NOMO-1 treated with DMSO at 0.1 percent for 48 hours (cell line): ENCODE measurements at regions not wholly inside any gene's neighbourhood (a gene's known extent, or its start where the extent isn't known, plus 50 kb on each side); places are given as distances from the start of the nearest gene placed in this dataset.

ENCODE experiments used
- DNase-seq: peaks from one replicate; lab custom pipeline; 2025; ENCODE audit not compliant: unreplicated experiment; lab: John Stamatoyannopoulos, UW

- no peak for DNase-seq
Measured at GRCh38 chr1:212189352-212189738, 95.9 kb upstream of the PPP2R5A start.

- DNase-seq: no peak
Measured at GRCh38 chr1:212190169-212190568, 95.0 kb upstream of the PPP2R5A start.

- no peak for DNase-seq
Measured at GRCh38 chr1:212192261-212192998, 92.8 kb upstream of the PPP2R5A start.

GRCh38 chr1:212196355-212196754, 88.9 kb upstream of the PPP2R5A start:
- no peak for DNase-seq

GRCh38 chr1:212201461-212201860, 83.7 kb upstream of the PPP2R5A start:
- DNase-seq: no peak

- DNase-seq: no peak
Measured at GRCh38 chr1:212203630-212204029, 81.6 kb upstream of the PPP2R5A start.

GRCh38 chr1:212205006-212205405, 80.2 kb upstream of the PPP2R5A start:
- no peak for DNase-seq

- DNase-seq: no peak
Measured at GRCh38 chr1:212205843-212206242, 79.4 kb upstream of the PPP2R5A start.

- no peak for DNase-seq
Measured at GRCh38 chr1:212207118-212207517, 78.1 kb upstream of the PPP2R5A start.

GRCh38 chr1:212207822-212208520, 77.2 kb upstream of the PPP2R5A start:
- DNase-seq: no peak

- no peak for DNase-seq
Measured at GRCh38 chr1:212208978-212209644, 76.1 kb upstream of the PPP2R5A start.

GRCh38 chr1:212211371-212211770, 73.8 kb upstream of the PPP2R5A start:
- no peak for DNase-seq

- DNase-seq: no peak
Measured at GRCh38 chr1:212212343-212212742, 72.9 kb upstream of the PPP2R5A start.

GRCh38 chr1:212212906-212213305, 72.3 kb upstream of the PPP2R5A start:
- DNase-seq: no peak

GRCh38 chr1:212213784-212214183, 71.4 kb upstream of the PPP2R5A start:
- no peak for DNase-seq

GRCh38 chr1:212214325-212214724, 70.9 kb upstream of the PPP2R5A start:
- no peak for DNase-seq

GRCh38 chr1:212215910-212216309, 69.3 kb upstream of the PPP2R5A start:
- DNase-seq: no peak

GRCh38 chr1:212217633-212218032, 67.6 kb upstream of the PPP2R5A start:
- DNase-seq: no peak

GRCh38 chr1:212218065-212218464, 67.1 kb upstream of the PPP2R5A start:
- no peak for DNase-seq

GRCh38 chr1:212218911-212219310, 66.3 kb upstream of the PPP2R5A start:
- DNase-seq: no peak

GRCh38 chr1:212219679-212220463, 65.3 kb upstream of the PPP2R5A start:
- DNase-seq: no peak
